CD4-positive, alpha-beta T cell treated with Interleukin-15 for 4 hours (primary cell): ENCODE measurements at regions not wholly inside any gene's neighbourhood (a gene's known extent, or its start where the extent isn't known, plus 50 kb on each side); places are given as distances from the start of the nearest gene placed in this dataset.

Experiments used
- DNase-seq: peaks from one replicate; pipeline ENCODE4 v3.0.0-alpha.2; 2020; ENCODE audit warnings: low spot score

- no peak for DNase-seq
Observed at GRCh38 chr2:139159177-139159576, 379.0 kb upstream of the NXPH2 start.

- no peak for DNase-seq
Observed at GRCh38 chr2:139156730-139157129, 376.5 kb upstream of the NXPH2 start.

GRCh38 chr2:139155991-139156390 lies 375.8 kb upstream of the NXPH2 start:
- no peak for DNase-seq

GRCh38 chr2:139142252-139142880 lies 362.2 kb upstream of the NXPH2 start:
- DNase-seq: no peak

DNA sequence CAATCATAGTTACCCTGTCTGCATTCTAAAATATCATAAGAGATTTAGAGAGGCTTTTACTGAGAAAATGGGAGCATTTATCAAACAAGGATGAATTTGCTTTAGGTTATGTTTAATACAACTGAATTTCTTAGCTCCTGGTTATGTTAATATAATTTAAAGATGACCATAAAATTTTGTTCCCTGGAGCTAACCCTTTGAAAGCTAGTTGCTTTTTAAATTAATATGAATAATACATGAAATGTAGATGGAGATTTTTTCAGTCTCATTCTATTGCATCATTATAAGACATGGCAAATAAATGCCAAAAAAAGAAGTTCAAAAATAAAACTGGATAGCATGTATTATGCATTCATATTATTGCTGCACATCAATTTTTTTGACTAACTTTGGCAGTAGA lies 344.1 kb upstream of the NXPH2 start:
- DNase-seq: no peak

GRCh38 chr2:139123795-139124194 lies 343.6 kb upstream of the NXPH2 start:
- no peak for DNase-seq

GRCh38 chr2:139122711-139123158 lies 342.5 kb upstream of the NXPH2 start:
- no peak for DNase-seq

DNA sequence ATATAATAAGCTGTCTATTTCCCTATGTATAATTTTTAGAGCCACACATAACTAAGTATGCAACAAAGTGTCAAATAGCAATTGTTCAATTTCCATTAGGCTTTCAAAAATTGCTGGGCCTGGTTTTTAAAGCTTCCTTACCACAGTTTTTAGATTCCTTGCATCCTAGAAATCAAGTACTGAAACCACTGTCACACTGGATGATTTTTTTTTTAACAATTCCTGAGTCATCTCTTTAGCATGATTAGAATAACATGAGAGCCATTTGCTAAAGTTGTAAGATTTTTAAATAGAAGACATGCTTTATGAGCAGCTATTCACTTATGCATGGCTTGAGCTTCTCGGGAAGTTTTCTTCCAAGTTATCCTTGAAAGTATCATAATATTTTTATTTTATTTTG lies 319.5 kb upstream of the NXPH2 start:
- DNase-seq: no peak

GRCh38 chr2:139098961-139099360 lies 318.8 kb upstream of the NXPH2 start:
- DNase-seq: no peak

DNA sequence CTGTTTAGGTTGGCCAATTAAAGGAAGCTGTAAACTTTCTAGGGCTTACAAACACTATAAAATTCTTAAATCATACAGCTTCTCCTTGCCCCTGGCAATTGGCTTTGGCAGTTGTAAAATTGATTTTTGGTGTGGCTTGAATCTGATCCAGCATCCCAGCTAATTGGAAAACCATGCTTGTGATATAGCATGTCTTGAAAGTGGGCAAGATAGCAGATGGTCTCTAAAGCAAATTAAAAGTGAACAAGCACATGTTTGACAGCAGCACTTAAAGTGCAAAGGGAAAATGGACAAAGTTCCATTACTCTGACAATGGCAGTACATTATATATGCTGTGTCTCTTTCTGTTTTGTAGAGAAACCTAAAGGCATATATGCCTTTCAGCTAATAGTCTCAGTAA lies 302.9 kb upstream of the NXPH2 start:
- DNase-seq: no peak

DNA sequence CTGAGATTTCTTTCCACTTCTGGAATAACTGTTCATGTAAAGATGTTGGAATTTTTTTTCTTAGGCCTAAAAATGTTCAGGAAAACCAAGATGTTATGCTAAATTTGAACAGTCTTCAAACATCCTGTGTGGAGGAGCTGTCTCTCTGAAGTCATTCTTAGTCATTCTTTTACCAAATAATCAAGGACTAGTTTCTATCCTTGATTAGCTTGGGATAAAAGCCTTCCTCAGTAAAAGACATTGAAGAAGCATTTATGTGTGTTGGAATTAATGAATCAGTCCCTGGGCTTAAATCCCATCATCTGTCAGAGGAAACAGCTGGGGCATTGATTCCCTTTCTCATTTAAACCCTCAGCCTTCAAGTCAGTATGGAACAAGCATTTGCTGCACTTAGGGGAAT lies 300.1 kb upstream of the NXPH2 start:
- DNase-seq: no peak

DNA sequence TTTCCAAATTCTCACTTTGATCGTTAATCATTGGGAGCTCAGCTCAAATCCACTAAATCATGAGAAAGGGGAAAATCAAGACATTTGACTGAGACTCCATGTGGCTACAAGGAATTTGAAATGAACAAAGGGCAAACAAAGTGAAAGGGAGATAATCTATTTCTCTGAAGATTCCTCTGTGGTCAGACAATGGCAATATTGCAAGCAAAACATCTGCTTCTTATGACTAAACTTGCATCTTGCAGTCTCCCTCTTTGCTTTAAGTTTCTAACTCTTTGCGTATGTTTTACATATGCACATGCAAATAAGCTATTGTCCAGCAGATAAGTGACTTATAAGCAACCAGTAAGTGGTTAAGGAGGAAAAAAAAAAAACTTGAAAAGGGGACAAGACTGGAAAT lies 299.1 kb upstream of the NXPH2 start:
- DNase-seq: no peak

GRCh38 chr2:139078376-139078775 lies 298.2 kb upstream of the NXPH2 start:
- DNase-seq: no peak

- no peak for DNase-seq
Observed at GRCh38 chr2:139077099-139077737, 297.0 kb upstream of the NXPH2 start.

DNA sequence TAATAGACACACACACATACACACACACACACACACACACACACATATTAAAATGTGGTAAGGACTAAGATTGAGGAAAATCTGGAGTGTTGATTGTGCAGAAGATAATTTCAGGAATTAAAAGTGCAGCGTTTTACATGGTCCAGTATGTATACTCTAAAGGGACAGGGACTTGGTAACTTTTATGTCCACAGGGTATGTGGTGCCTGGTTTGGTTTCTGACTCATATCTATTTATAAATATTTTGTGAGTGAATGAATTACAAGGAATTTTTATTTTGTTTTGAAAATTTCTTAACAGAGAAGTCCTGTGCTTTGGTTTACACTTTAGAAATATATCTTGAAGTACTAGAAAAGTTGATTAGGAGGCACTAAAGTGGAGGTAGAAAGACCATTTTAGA lies 287.7 kb upstream of the NXPH2 start:
- no peak for DNase-seq

GRCh38 chr2:139067072-139067471 lies 286.9 kb upstream of the NXPH2 start:
- no peak for DNase-seq

DNA sequence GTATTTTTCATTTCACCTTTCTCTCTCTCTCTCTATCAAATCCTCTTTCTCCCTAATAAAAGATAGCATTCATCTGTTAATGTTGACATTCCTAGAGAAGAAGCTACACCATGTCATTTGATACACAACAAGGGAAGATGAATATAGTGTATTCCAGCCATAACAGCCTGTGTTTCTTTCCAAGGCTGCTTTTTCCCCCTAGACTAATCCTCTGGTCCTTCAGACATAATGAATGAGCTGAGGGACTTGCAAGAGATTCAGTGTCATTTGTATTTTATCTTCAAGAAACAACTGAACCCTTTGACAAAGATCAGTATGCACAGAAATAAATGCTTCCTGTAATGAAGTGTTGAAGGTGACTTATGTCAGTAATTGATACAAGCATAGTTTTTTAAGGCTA lies 284.0 kb upstream of the NXPH2 start:
- DNase-seq: no peak

DNA sequence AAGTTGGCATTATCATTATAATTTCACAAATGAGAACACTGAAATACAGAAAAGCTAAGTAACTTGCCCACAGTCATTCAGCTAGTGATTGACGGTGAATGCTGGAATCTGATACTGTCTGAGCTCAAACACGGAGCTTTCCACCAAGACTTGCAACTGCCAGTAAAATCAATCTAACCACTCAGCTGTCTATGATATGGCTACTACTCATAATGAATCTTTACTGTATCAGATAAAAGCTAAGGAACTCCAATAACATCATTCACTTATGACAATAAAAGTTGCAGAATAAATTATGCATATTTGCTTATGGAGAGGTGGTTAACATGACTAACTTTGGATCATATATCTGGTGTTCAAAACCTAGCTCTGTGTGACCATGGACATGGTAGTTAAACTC lies 279.4 kb upstream of the NXPH2 start:
- DNase-seq: no peak

GRCh38 chr2:139055202-139055601 lies 275.0 kb upstream of the NXPH2 start:
- no peak for DNase-seq

GRCh38 chr2:139048017-139048416 lies 267.8 kb upstream of the NXPH2 start:
- DNase-seq: no peak

DNA sequence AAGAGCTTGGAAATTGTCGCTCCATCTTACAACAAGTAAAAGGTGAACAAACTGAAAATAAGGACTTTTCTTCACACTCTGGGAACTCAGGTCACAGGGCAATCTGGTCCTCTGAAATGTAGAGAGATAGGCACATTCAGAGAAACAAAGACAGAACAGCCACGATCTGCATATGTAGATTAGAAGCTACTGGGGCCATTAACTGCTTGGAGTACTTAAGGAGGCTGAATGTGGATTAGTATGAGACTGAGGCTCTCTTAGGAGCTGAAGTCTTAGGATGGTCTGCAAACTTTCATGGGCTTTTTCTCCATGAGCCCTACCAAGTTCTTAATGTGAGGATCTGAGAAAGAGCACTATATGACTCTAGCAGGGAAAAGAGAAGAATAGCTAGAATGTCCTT lies 265.3 kb upstream of the NXPH2 start:
- no peak for DNase-seq

DNA sequence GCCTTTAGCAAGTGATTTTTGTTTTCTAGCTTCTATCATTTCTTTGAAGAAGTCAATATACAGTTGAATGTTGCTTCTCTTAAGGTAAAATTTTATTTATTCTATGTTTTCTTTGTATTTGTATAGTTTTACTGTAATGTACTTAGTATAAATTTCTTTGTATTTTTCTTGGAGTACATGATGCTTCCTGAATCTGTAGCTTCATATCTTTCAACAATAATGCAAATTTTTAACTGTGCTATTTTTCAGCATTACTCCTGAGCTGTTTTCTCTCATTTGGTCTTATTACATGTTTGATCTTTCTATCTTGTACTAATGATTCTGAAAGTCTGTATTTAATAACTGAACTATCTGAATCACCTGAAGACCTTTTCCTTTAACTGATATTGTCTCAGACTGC lies 253.9 kb upstream of the NXPH2 start:
- DNase-seq: no peak

- DNase-seq: no peak
Observed at GRCh38 chr2:139033300-139033699, 253.1 kb upstream of the NXPH2 start.

GRCh38 chr2:139031722-139032121 lies 251.5 kb upstream of the NXPH2 start:
- no peak for DNase-seq
